ENCODE measurements at regions not wholly inside any gene's neighbourhood (a gene's known extent, or its start where the extent isn't known, plus 50 kb on each side); places are given as distances from the start of the nearest gene placed in this dataset.

- DNase-seq, result no peak
These were observed 154.0 kb downstream of the TMEM132E start for GRCh38 chr17:34733333-34733732.

GRCh38 chr17:34730816-34731215 lies 151.4 kb downstream of the TMEM132E start:
- DNase-seq, result no peak

- DNase-seq, result no peak
These were observed 149.5 kb downstream of the TMEM132E start for GRCh38 chr17:34728771-34729310.

- DNase-seq, result no peak
These were observed 148.2 kb downstream of the TMEM132E start for GRCh38 chr17:34727601-34728000.

GRCh38 chr17:34726536-34727384 lies 147.4 kb downstream of the TMEM132E start:
- DNase-seq, result no peak

- DNase-seq, result no peak
These were observed 146.3 kb downstream of the TMEM132E start for GRCh38 chr17:34725725-34726124.

GRCh38 chr17:34725008-34725407 lies 145.6 kb downstream of the TMEM132E start:
- no peak for DNase-seq

GRCh38 chr17:34723875-34724274 lies 144.5 kb downstream of the TMEM132E start:
- DNase-seq, result no peak

- DNase-seq, result no peak
These were observed 141.9 kb downstream of the TMEM132E start for GRCh38 chr17:34721326-34721725.

GRCh38 chr17:34720760-34721159 lies 141.4 kb downstream of the TMEM132E start:
- no peak for DNase-seq

GRCh38 chr17:34719569-34719968 lies 140.2 kb downstream of the TMEM132E start:
- no peak for DNase-seq

GRCh38 chr17:34717092-34717491 lies 137.7 kb downstream of the TMEM132E start:
- DNase-seq, result no peak

- no peak for DNase-seq
These were observed 136.9 kb downstream of the TMEM132E start for GRCh38 chr17:34716291-34716690.

GRCh38 chr17:34715504-34715903 lies 136.1 kb downstream of the TMEM132E start:
- no peak for DNase-seq

GRCh38 chr17:34714475-34715410 lies 135.4 kb downstream of the TMEM132E start:
- DNase-seq, result no peak

- DNase-seq, result no peak
These were observed 134.3 kb downstream of the TMEM132E start for GRCh38 chr17:34713687-34714086.

- no peak for DNase-seq
These were observed 133.3 kb downstream of the TMEM132E start for GRCh38 chr17:34712481-34713195.

- DNase-seq, result no peak
These were observed 132.3 kb downstream of the TMEM132E start for GRCh38 chr17:34711646-34712045.

- DNase-seq, result no peak
These were observed 130.8 kb downstream of the TMEM132E start for GRCh38 chr17:34710226-34710625.

GRCh38 chr17:34709158-34709754 lies 129.9 kb downstream of the TMEM132E start:
- no peak for DNase-seq

- no peak for DNase-seq
These were observed 126.6 kb downstream of the TMEM132E start for GRCh38 chr17:34706029-34706428.

GRCh38 chr17:34703533-34703932 lies 124.2 kb downstream of the TMEM132E start:
- no peak for DNase-seq

Measured in central memory CD4-positive, alpha-beta T cell (primary cell).